Vagina (tissue), 2 donors: ENCODE measurements at regions not wholly inside any gene's neighbourhood (a gene's known extent, or its start where the extent isn't known, plus 50 kb on each side); places are given as distances from the start of the nearest gene placed in this dataset.
"Not testable (repeated sequence)": the region's sequence is repeated elsewhere in the genome, so short reads cannot be mapped to it uniquely, and the experiment has no call there.

Experiments used
- DNase-seq, 2 donors: peaks; one replicate each; pipeline ENCODE4 v3.0.0-alpha.2; 2017; ENCODE audit errors: extremely low spot score in 2 of 2
- H3K27ac ChIP-seq: fragments of 200-600 bp; sonication (generic); one replicate; pipeline ENCODE4 v1.5.1; 2019
- H3K27me3 ChIP-seq: fragments of 200-600 bp; sonication (generic); one replicate; pipeline ENCODE4 v1.5.1; 2019
- H3K36me3 ChIP-seq, 2 donors: fragments of 200-600 bp; sonication (generic); one replicate each; pipeline ENCODE4 v1.5.1; 2017 to 2019
- H3K4me1 ChIP-seq: fragments of 200-600 bp; sonication (generic); one replicate; pipeline ENCODE4 v1.5.1; 2019
- H3K4me3 ChIP-seq, 2 donors: fragments of 200-600 bp; sonication (generic); 1 replicate in 1 of 2; 2 replicates in 1 of 2; pipeline ENCODE4 v1.5.1; 2016 to 2019
- H3K9me3 ChIP-seq: fragments of 200-600 bp; sonication (generic); one replicate; pipeline ENCODE4 v1.5.1; 2019
- CTCF ChIP-seq, 3 experiments: fragments of 450-650 bp in 2 of 3; fragments of 200-600 bp in 1 of 3; sonication (generic) in 1 of 3; IDR thresholded peaks; one replicate each; pipeline ENCODE4 v1.5.1; 2017 to 2019; ENCODE audit warnings: antibody characterized with exemption in 3 of 3, mild to moderate bottlenecking in 2 of 3, moderate library complexity in 2 of 3
- POLR2A ChIP-seq, 2 donors: fragments of 450-650 bp; IDR thresholded peaks; one replicate each; pipeline ENCODE4 v1.6.1; 2017; ENCODE audit warnings: antibody characterized with exemption in 2 of 2, mild to moderate bottlenecking in 2 of 2, moderate library complexity in 2 of 2
- POLR2AphosphoS5 ChIP-seq, 2 donors: sonication (generic); formaldehyde crosslinking; IDR thresholded peaks; one replicate each; pipeline ENCODE4 v1.9.0; 2017; ENCODE audit warnings: antibody characterized with exemption in 2 of 2, mild to moderate bottlenecking in 2 of 2, low read depth in 1 of 2; ENCODE audit not compliant: insufficient read depth in 1 of 2
- intact Hi-C: fragments of 100-400 bp; cut with DNase I; formaldehyde crosslinking; loops from one replicate; pipeline ENCODE4 v1.15.1; 2023

GRCh38 chr12:83432176-83432719 is 745.5 kb downstream of the TMTC2 start:
- Histone ChIP-seq H3K27me3 (no peaks in the 10 kb centered on the region), H3K4me1 (no peaks in the 10 kb centered on the region), H3K36me3 (no peaks in the 10 kb centered on the region), H3K27ac (no peak overlapping the region), H3K4me3 (no peak overlapping the region), H3K9me3 (no peaks in the 10 kb centered on the region)
- TF ChIP-seq CTCF (IDR thresholded peaks at IDR 0.05), result no peak
- DNase-seq, result no peak
- intact Hi-C loops, result no loop called here

- H3K36me3 ChIP-seq, H3K4me3 ChIP-seq, H3K4me1 ChIP-seq, intact Hi-C loops, H3K9me3 ChIP-seq, H3K27me3 ChIP-seq, H3K27ac ChIP-seq, DNase-seq: not testable (repeated sequence)
Measured at GRCh38 chr12:83427586-83428136, 741.0 kb downstream of the TMTC2 start.

- no peak for DNase-seq
Measured at GRCh38 chr12:83414981-83415380, 728.3 kb downstream of the TMTC2 start.

GRCh38 chr12:83408851-83409250 is 722.1 kb downstream of the TMTC2 start:
- Histone ChIP-seq H3K4me3 (no peak overlapping the region), H3K27me3 (no peaks in the 10 kb centered on the region), H3K27ac (no peak overlapping the region), H3K9me3 (no peaks in the 10 kb centered on the region), H3K36me3 (no peaks in the 10 kb centered on the region), H3K4me1 (no peaks in the 10 kb centered on the region)
- intact Hi-C loops, result no loop called here
- TF ChIP-seq POLR2AphosphoS5 (IDR thresholded peaks at IDR 0.05; ENCODE audit: insufficient read depth in 1 of 2, low read depth in 1 of 2), result no peak
- no peak for TF ChIP-seq POLR2A (IDR thresholded peaks at IDR 0.05)
- TF ChIP-seq CTCF (IDR thresholded peaks at IDR 0.05), result no peak
- DNase-seq, result no peak

More at GRCh38 chr12:83414981-83415380, 728.3 kb downstream of the TMTC2 start:
- no peaks in the 10 kb centered on the region for H3K36me3 ChIP-seq
- intact Hi-C loops, result no loop called here
- TF ChIP-seq CTCF (IDR thresholded peaks at IDR 0.05), result no peak
- TF ChIP-seq POLR2A (IDR thresholded peaks at IDR 0.05), result no peak
- TF ChIP-seq POLR2AphosphoS5 (IDR thresholded peaks at IDR 0.05; ENCODE audit: insufficient read depth in 1 of 2, low read depth in 1 of 2), result no peak
- H3K9me3 ChIP-seq, result no peaks in the 10 kb centered on the region
- no peaks in the 10 kb centered on the region for H3K4me1 ChIP-seq
- H3K27ac ChIP-seq, result no peak overlapping the region
- no peak overlapping the region for H3K4me3 ChIP-seq
- H3K27me3 ChIP-seq, result no peaks in the 10 kb centered on the region

GRCh38 chr12:83408146-83408545 is 721.4 kb downstream of the TMTC2 start:
- Histone ChIP-seq H3K36me3 (no peaks in the 10 kb centered on the region), H3K4me1 (no peaks in the 10 kb centered on the region), H3K4me3 (no peak overlapping the region), H3K27ac (no peak overlapping the region), H3K27me3 (no peaks in the 10 kb centered on the region), H3K9me3 (no peaks in the 10 kb centered on the region)
- TF ChIP-seq POLR2AphosphoS5 (IDR thresholded peaks at IDR 0.05; ENCODE audit: insufficient read depth in 1 of 2, low read depth in 1 of 2) (no peak), CTCF (IDR thresholded peaks at IDR 0.05) (no peak), POLR2A (IDR thresholded peaks at IDR 0.05) (no peak)
- intact Hi-C loops, result no loop called here
- no peak for DNase-seq
